Fibroblast of lung (primary cell): ENCODE measurements at regions not wholly inside any gene's neighbourhood (a gene's known extent, or its start where the extent isn't known, plus 50 kb on each side); places are given as distances from the start of the nearest gene placed in this dataset.

Experiments
- CTCF ChIP-seq, 2 donors: IDR thresholded peaks in 1 of 2; conservative IDR thresholded peaks in 1 of 2; 1 replicate in 1 of 2; 2 replicates in 1 of 2; pipeline ENCODE4 v1.5.1; 2011 to 2012; ENCODE audit warnings: low read length in 2 of 2, control low read depth in 1 of 2, inconsistent platforms in 1 of 2, low read depth in 1 of 2, mild to moderate bottlenecking in 1 of 2
- EZH2 ChIP-seq: IDR thresholded peaks from 2 replicates; pipeline ENCODE4 v1.5.1; 2012; ENCODE audit warnings: low read length, control low read depth, mild to moderate bottlenecking; ENCODE audit errors: missing control alignments

- TF ChIP-seq CTCF (conservative IDR thresholded peaks at IDR 0.05 in 1 of 2, IDR thresholded peaks at IDR 0.05 in 1 of 2; ENCODE audit: low read depth in 1 of 2, low read length in 2 of 2): no peak
- no peak for TF ChIP-seq EZH2
Measured at GRCh38 chr11:110901441-110901840, 189.2 kb upstream of the ARHGAP20 start.
